NCI-H1092 (cell line): ENCODE measurements at regions not wholly inside any gene's neighbourhood (a gene's known extent, or its start where the extent isn't known, plus 50 kb on each side); places are given as distances from the start of the nearest gene placed in this dataset.

ENCODE experiments used
- DNase-seq: peaks from one replicate; lab custom pipeline; 2025; lab: John Stamatoyannopoulos, UW

- DNase-seq: no peak
Observed at GRCh38 chr5:159385536-159385935, 55.2 kb upstream of the IL12B start.

DNA sequence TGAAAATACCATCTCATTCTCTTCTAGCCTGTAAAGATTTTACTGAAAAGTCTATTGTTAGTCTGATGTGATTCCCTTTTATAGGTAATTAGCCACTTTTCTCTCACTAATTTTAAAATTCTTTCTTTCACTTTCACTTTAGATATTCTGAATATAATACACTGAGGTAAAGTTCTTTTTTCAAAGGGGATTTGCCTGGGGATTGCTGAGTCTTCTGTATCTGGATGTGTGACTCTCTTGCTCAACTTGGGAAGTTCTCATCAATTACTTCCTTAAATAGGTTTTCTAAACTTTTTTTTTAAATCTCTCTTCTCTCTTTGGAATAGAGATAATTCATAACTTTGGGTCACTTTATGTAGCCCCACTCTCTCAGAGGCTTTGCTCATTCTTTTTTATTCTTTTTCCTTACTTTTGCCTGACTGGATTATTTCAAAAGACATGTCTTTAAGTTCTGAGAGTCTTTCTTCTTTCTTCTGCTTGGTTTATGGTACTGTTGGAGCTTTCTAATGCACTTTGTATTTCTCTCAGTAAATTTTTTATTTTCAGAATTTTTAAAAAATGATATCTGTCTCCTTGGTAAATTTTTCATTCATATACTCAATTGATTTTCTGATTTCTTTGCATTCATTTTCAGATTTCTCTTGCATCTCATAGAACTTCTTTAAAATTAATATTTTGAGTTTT lies 55.9 kb upstream of the IL12B start:
- DNase-seq: no peak

DNA sequence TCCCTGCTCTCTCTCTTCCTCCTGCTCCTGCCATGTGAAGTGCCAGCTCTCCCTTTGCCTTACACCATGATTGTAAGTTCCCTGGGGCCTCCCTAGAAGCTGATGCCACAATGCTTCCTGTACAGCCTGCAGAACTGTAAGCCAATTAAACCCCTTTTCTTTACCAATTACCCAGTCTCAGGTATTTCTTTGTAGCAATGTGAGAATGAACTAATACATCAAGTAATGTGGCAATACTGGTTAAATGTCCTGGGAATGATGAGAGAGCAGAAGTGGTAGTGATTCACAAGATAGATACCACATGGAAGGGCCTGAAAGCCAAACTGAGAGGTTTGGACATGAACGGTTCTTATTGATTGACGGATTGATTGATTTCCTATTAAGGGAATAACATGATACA lies 62.6 kb upstream of the IL12B start:
- no peak for DNase-seq

GRCh38 chr5:159393854-159394274 lies 63.6 kb upstream of the IL12B start:
- no peak for DNase-seq

- DNase-seq: no peak
Observed at GRCh38 chr5:159395202-159395601, 64.9 kb upstream of the IL12B start.

GRCh38 chr5:159398936-159399335 lies 68.6 kb upstream of the IL12B start:
- DNase-seq: no peak

GRCh38 chr5:159400476-159400875 lies 70.2 kb upstream of the IL12B start:
- DNase-seq: no peak

DNA sequence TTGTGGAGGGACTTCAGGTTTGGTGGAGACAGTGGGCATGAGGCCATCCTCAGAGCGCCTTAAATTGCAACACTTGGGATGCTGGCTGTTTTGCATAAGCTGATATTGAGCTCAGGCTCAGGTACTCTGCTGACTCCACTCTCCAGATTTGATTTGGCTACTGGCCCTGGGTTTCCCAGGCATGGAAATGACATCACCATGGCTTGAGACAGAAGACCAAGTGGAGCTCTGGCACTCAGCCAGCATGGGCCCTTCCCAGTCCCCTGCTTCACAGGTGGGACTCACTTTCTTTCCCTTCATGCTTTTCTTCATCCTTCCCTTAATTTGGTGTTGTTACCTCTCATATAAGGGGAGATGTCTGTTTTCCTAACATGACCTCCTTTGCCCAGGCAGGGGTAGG lies 72.0 kb upstream of the IL12B start:
- DNase-seq: peak; percentile 0

- DNase-seq: no peak
Observed at GRCh38 chr5:159402856-159403255, 72.6 kb upstream of the IL12B start.

GRCh38 chr5:159403906-159404681 lies 73.8 kb upstream of the IL12B start:
- DNase-seq: no peak

DNA sequence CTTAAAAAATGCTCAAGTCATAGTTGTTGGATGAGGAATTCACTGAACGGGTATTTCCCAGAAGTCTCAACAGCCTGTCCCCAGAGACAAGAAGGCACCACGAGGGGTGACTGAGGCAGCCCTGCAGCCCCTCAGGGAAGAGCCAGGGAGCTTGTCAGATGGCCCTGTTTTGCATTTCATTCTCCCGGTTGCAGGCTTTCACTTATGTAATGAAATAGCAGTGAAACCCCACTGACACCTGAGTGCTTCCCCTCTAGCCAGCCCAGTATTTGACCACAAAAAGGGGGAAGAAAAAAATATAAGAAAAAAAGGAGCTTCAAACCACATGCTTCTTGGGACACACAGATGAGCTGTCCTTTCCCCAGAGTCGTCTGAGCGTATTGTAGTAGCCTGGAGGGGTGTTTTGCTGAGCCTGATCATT lies 75.3 kb upstream of the IL12B start:
- no peak for DNase-seq

GRCh38 chr5:159406571-159406970 lies 76.3 kb upstream of the IL12B start:
- DNase-seq: no peak

- DNase-seq: no peak
Observed at GRCh38 chr5:159409801-159410200, 79.5 kb upstream of the IL12B start.

GRCh38 chr5:159410480-159410879 lies 80.2 kb upstream of the IL12B start:
- DNase-seq: no peak

- DNase-seq: no peak
Observed at GRCh38 chr5:159411115-159411514, 80.8 kb upstream of the IL12B start.

DNA sequence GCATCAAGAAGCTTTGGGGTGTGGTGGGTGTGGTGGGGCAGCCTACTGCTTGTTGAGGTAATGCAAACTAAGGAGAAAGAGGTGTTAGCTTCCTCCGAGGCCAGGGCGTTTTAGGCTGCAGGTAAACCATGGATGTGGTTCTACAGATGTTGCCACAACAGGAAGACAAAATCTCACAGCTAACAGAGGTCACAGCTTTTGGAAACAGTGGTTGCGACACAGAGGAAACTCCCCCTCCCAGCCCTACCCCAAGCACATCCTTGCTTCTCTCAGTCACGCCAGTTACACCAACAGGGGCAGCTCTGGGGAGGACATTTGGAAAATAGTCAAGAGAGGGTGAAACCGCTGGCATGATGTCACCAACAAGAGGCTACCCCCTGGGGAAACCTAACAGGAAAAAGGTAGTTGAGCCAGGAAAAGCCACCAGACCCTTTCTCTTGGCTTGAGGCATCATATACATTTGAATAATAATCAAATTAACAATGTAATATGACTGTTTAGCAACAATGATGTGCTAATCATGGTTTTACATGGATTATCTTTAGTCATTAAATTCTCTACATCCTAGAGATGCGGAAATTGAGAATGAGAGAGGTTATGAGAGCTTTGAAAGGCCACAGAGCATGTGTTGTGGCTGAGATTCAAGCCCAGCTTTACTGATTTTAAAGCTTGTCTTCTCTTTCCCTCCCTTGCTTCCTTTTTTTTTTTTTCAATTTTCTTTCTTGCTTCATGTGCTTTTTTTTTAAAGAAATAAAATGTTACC lies 82.2 kb upstream of the IL12B start:
- DNase-seq: no peak

DNA sequence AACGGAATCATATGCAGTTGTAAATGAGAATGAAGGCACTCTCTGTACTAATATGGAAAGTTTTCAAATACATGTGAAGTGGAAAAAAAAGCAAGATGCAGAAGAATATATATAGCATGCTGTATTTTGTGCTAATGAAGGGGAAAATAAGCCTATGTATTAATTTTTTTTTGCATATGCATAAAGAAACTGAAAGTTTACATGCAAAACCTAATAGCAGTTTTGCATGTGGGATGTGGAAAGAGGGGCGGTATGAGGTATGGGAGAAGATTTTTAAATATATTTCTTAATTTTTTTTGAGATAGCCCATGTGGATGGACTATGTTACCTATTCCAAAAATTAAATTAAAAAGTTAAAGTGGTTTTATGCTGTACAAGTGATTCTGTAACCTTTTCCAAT lies 83.7 kb upstream of the IL12B start:
- no peak for DNase-seq

DNA sequence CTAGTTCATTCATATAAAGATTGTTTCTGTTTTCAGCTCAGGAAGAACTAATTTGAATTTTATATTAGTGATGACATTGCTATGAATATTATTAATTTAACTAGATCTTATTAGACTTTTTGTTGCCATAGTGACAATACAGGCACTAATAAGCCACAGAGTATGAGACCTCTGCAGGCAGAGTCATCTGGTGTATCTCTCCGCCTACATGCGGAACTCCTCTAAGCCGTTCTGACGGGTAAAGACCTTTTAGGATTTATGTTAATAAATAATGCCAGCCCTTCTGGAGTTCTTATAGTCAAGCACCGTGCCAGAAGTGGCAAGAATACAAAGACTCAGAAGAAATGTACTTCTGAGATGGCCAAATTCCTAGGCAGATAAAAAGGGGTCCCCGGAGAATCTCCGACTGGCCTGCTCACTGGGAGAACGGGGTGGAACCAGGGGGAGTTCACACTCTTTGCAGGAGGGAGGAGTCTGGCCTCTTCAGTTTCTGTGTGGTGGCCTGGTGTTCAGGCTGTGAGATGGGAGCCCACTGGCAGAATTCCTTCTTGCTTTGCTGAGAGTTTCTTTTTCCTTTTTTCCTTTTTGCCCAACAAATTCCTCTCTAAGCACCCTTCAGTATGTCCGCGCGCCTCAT lies 85.1 kb upstream of the IL12B start:
- no peak for DNase-seq

DNA sequence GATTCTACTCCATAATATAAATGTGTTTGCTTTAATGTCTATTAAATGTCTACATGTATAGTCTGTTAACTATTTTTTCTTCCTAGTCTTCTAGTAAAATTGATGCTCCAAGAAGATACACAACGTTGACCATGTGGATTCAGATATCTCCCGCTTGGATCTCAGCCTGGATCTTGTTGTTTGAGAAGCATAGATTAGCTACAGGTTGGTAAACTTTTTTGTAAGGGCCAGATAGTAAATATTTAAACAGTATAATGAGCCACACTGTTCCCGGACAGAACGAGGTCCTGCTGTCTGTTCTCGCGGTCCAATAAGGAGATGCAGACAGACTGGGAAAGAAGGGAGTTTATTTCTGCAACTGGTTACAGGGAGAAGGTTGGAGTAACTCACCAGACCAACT lies 86.2 kb upstream of the IL12B start:
- DNase-seq: no peak

DNA sequence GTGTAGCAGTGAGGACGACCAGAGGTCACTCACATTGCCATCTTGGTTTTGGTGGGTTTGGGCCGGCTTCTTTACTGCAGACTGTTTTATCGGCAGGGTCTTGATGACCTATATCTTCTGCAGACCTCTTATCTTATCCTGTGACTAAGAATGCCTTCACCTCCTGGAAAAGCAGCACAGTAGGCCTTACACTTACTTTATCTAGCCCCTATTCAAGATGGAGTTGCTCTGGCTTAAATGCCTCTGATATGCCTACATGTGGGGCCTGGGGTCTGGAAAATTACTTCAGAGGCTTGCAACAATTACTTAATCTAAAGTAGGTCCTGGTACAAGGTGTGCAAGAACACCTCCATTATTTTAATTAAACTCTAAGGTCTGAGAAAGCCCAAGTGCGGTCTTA lies 86.9 kb upstream of the IL12B start:
- DNase-seq: no peak

GRCh38 chr5:159419576-159419975 lies 89.3 kb upstream of the IL12B start:
- DNase-seq: no peak

- DNase-seq: no peak
Observed at GRCh38 chr5:159420940-159421339, 90.7 kb upstream of the IL12B start.
